ENCODE measurements at regions not wholly inside any gene's neighbourhood (a gene's known extent, or its start where the extent isn't known, plus 50 kb on each side); places are given as distances from the start of the nearest gene placed in this dataset.
"Not testable (repeated sequence)": the region's sequence is repeated elsewhere in the genome, so short reads cannot be mapped to it uniquely, and the experiment has no call there.

DNA sequence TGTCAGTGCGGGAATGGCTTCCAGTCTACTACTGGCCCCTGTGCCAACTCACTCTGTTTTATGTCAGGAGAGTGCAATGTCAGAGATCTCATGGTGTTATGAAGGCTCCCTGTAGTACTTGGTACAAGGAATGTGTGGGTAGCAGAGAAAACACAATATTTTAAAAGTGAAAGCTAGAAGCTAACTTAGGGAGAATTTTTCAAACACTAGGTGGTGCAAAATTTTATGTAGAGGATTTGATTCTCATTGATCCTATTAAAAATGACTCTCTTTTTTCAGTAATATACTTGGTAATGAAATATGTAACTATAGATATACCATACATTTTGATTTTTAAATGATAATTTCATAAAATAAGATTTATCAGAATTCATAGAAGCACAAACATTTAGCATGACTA, 134.7 kb downstream of the JRKL start:
- POLR2A ChIA-PET, result no interaction called here
- H3K4me3 ChIP-seq (ENCODE audit: low read depth, low read length), result no peak overlapping the region
- CTCF ChIA-PET, result interaction anchor here (1.2 kb wide), 1 partner anchor 60 kb away, joined by 3 read pairs; no protein-coding TSS in a partner anchor
- TF ChIP-seq, protein P1, sequence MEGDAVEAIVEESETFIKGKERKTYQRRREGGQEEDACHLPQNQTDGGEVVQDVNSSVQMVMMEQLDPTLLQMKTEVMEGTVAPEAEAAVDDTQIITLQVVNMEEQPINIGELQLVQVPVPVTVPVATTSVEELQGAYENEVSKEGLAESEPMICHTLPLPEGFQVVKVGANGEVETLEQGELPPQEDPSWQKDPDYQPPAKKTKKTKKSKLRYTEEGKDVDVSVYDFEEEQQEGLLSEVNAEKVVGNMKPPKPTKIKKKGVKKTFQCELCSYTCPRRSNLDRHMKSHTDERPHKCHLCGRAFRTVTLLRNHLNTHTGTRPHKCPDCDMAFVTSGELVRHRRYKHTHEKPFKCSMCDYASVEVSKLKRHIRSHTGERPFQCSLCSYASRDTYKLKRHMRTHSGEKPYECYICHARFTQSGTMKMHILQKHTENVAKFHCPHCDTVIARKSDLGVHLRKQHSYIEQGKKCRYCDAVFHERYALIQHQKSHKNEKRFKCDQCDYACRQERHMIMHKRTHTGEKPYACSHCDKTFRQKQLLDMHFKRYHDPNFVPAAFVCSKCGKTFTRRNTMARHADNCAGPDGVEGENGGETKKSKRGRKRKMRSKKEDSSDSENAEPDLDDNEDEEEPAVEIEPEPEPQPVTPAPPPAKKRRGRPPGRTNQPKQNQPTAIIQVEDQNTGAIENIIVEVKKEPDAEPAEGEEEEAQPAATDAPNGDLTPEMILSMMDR (IDR thresholded peaks at IDR 0.05; ENCODE audit: insufficient read depth, low read length, missing control alignments), result no peak
- no peak for DNase-seq (ENCODE audit: low read depth, low spot score)

DNA sequence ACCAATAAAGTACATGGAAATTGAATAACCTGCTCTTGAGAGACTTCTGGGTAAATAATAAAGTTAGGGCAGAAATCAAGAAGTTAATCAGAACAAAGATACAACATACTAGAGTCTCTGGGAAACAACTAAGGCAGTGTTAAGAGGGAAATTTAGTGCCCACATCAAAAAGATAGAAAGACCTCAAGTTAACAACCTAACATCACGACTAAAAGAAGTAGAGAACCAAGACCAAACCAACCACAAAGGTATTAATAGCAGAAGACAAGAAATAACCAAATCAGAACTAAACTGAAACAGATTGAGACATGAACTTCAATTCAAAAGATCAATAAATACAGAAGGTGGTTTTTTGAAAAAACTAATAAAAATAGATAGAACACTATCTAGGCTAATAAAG, 140.7 kb downstream of the JRKL start:
- CTCF ChIA-PET, result no interaction called here
- TF ChIP-seq, protein P1 (IDR thresholded peaks at IDR 0.05; ENCODE audit: insufficient read depth, low read length, missing control alignments), result no peak
- no peak overlapping the region for H3K4me3 ChIP-seq (ENCODE audit: low read depth, low read length)
- POLR2A ChIA-PET, result no interaction called here
- no peak for DNase-seq (ENCODE audit: low read depth, low spot score)

DNA sequence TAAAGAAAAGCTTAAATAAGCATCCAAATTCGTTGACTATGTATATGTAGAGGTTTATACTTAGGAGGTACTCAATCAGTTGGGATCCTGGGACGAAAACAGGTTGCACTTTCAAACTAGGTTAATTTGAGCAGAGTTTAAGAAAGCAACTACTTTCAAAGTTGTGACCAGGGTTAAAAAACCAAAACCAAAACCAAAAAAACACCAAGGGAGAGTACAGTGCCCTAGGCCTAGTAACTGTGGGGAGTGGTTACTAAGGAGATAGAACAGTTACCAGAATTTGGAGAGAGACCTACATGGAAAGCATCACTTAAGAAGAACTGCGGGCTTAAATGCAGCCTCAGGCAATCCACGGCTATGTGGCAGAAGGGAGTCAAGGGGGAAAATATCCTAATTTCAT, 148.3 kb downstream of the JRKL start:
- ChIA-PET POLR2A (no interaction called here), CTCF (no interaction called here)
- TF ChIP-seq, protein P1 (IDR thresholded peaks at IDR 0.05; ENCODE audit: insufficient read depth, low read length, missing control alignments), result no peak
- no peak overlapping the region for H3K4me3 ChIP-seq (ENCODE audit: low read depth, low read length)
- no peak for DNase-seq (ENCODE audit: low read depth, low spot score)

- ChIA-PET POLR2A (no interaction called here), CTCF (no interaction called here)
- no peak overlapping the region for H3K4me3 ChIP-seq (ENCODE audit: low read depth, low read length)
- TF ChIP-seq, protein P1 (IDR thresholded peaks at IDR 0.05; ENCODE audit: insufficient read depth, low read length, missing control alignments), result no peak
- DNase-seq (ENCODE audit: low read depth, low spot score), result no peak
Measured at GRCh38 chr11:96538622-96539021, 148.8 kb downstream of the JRKL start.

DNA sequence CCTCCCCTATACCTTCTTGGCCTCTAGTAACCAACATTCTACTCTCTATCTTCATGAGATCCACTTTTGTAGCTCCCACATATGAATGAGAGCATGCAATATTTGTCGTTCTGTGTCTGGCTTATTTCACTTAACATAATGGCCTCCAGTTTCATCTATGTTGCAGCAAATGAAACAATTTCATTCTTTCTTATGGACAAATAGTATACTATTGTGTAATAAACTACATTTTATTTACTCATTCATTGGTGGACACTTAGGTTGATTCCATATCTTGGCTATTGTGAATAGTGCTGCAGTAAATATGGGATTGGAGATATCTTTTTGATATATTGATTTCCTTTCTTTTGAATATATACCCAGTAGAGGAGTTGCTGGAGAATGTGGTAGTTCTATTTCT, 151.1 kb downstream of the JRKL start:
- CTCF ChIA-PET, result no interaction called here
- TF ChIP-seq, protein P1 (IDR thresholded peaks at IDR 0.05; ENCODE audit: insufficient read depth, low read length, missing control alignments), result no peak

DNA sequence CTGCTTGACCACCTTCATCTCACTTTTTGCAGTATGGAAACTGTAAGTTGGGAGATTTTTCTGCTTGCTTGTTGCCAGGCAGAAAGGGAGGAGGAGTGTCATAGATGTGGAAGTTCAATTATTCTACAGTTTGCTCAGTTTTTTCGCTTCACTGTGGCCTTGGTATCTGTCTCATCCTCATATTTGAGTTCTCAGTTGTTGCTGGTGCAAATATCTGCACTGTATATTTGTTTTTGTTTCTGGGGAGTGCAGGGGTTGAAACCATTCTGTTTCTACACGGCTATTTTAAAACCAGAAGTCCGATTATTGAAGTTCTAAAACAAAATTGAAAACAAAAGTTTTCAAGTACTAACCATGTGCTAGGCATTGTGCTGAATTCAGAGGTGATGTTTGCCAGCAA, 153.4 kb downstream of the JRKL start:
- CTCF ChIA-PET, result no interaction called here
- DNase-seq (ENCODE audit: low read depth, low spot score), result no peak
- TF ChIP-seq, protein P1 (IDR thresholded peaks at IDR 0.05; ENCODE audit: insufficient read depth, low read length, missing control alignments), result no peak

More for the DNA sequence above, 151.1 kb downstream of the JRKL start:
- H3K4me3 ChIP-seq (ENCODE audit: low read depth, low read length), result no peak overlapping the region
- POLR2A ChIA-PET, result no interaction called here
- no peak for DNase-seq (ENCODE audit: low read depth, low spot score)

DNA sequence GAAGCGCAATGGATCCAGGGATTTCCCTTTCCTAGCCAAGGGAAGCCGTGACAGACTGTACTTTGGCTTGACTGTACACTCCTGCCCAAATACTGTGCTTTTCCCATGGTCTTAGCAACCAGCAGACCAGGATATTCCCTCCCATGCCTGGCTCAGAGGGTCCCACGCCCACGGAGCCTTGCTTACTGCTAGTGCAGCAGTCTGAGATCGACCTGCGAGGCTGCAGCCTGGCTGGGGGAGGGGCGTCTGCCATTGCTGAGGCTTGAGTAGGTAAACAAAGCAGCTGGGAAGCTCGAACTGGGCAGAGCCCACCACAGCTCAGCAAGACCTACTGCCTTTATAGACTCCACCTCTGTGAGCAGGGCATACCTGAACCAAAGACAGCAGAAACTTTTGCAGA, 155.4 kb downstream of the JRKL start:
- POLR2A ChIA-PET; DNase-seq (ENCODE audit: low read depth, low spot score); CTCF ChIA-PET; H3K4me3 ChIP-seq (ENCODE audit: low read depth, low read length): not testable (repeated sequence)

More for the DNA sequence above, 153.4 kb downstream of the JRKL start:
- no peak overlapping the region for H3K4me3 ChIP-seq (ENCODE audit: low read depth, low read length)
- POLR2A ChIA-PET, result no interaction called here
